HG03108 (cell line): ENCODE measurements at regions not wholly inside any gene's neighbourhood (a gene's known extent, or its start where the extent isn't known, plus 50 kb on each side); places are given as distances from the start of the nearest gene placed in this dataset.

ENCODE experiments used
- ATAC-seq: cut with Tn5 transposase; IDR thresholded peaks from one replicate; pipeline ENCODE4 v1.9.1; 2021; ENCODE audit warnings: moderate library complexity; ENCODE audit not compliant: unreplicated experiment

GRCh38 chr1:184267747-184268146 is 119.1 kb upstream of the C1orf21 start:
- ATAC-seq = no peak

GRCh38 chr1:184270556-184270955 is 116.3 kb upstream of the C1orf21 start:
- ATAC-seq = no peak

- no peak for ATAC-seq
These were observed 114.5 kb upstream of the C1orf21 start for GRCh38 chr1:184272175-184272866.

GRCh38 chr1:184276416-184276815 is 110.4 kb upstream of the C1orf21 start:
- no peak for ATAC-seq

- ATAC-seq = no peak
These were observed 106.8 kb upstream of the C1orf21 start for GRCh38 chr1:184279911-184280458.

GRCh38 chr1:184283999-184284398 is 102.8 kb upstream of the C1orf21 start:
- no peak for ATAC-seq

- ATAC-seq = no peak
These were observed 101.9 kb upstream of the C1orf21 start for GRCh38 chr1:184284900-184285299.

- ATAC-seq = no peak
These were observed 101.3 kb upstream of the C1orf21 start for GRCh38 chr1:184285401-184286087.

GRCh38 chr1:184287001-184287400 is 99.8 kb upstream of the C1orf21 start:
- ATAC-seq = no peak

GRCh38 chr1:184289825-184290550 is 96.8 kb upstream of the C1orf21 start:
- no peak for ATAC-seq

- ATAC-seq = no peak
These were observed 95.1 kb upstream of the C1orf21 start for GRCh38 chr1:184291701-184292100.

GRCh38 chr1:184292101-184292500 is 94.7 kb upstream of the C1orf21 start:
- ATAC-seq = no peak

- ATAC-seq = no peak
These were observed 92.7 kb upstream of the C1orf21 start for GRCh38 chr1:184294101-184294500.

- ATAC-seq = no peak
These were observed 90.2 kb upstream of the C1orf21 start for GRCh38 chr1:184296466-184297243.

- ATAC-seq = no peak
These were observed 89.5 kb upstream of the C1orf21 start for GRCh38 chr1:184297244-184297750.

- ATAC-seq = no peak
These were observed 88.1 kb upstream of the C1orf21 start for GRCh38 chr1:184298440-184299405.

GRCh38 chr1:184299406-184299790 is 87.4 kb upstream of the C1orf21 start:
- no peak for ATAC-seq

GRCh38 chr1:184299796-184300195 is 87.0 kb upstream of the C1orf21 start:
- no peak for ATAC-seq

GRCh38 chr1:184300446-184300845 is 86.4 kb upstream of the C1orf21 start:
- no peak for ATAC-seq

- no peak for ATAC-seq
These were observed 85.6 kb upstream of the C1orf21 start for GRCh38 chr1:184301227-184301626.
